ENCODE measurements at regions not wholly inside any gene's neighbourhood (a gene's known extent, or its start where the extent isn't known, plus 50 kb on each side); places are given as distances from the start of the nearest gene placed in this dataset.

DNA sequence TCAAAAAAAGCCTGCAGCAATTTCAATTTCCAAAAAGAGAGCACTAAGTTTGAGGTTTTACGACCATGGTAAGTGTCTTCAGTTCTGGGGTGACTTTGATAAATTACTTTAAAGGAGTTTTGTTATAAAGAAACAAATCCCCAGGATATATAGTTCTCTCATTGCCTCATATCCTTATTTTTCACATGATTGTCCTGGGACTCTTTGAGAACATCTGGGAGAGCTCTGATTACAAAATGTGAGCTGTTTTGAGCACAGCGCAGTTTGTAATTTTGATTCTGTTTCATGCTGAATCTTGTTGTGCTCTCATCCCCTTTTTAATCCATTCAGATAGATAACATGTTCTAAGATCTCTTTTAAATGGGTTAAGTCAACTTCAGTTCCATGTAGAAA, 67.7 kb upstream of the DCN start:
- TF ChIP-seq, protein P1, sequence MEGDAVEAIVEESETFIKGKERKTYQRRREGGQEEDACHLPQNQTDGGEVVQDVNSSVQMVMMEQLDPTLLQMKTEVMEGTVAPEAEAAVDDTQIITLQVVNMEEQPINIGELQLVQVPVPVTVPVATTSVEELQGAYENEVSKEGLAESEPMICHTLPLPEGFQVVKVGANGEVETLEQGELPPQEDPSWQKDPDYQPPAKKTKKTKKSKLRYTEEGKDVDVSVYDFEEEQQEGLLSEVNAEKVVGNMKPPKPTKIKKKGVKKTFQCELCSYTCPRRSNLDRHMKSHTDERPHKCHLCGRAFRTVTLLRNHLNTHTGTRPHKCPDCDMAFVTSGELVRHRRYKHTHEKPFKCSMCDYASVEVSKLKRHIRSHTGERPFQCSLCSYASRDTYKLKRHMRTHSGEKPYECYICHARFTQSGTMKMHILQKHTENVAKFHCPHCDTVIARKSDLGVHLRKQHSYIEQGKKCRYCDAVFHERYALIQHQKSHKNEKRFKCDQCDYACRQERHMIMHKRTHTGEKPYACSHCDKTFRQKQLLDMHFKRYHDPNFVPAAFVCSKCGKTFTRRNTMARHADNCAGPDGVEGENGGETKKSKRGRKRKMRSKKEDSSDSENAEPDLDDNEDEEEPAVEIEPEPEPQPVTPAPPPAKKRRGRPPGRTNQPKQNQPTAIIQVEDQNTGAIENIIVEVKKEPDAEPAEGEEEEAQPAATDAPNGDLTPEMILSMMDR (IDR thresholded peaks at IDR 0.05; ENCODE audit: poor library complexity), result no peak
- TF ChIP-seq EZH2phosphoT487 (IDR thresholded peaks at IDR 0.05; ENCODE audit: low read depth, severe bottlenecking, unreplicated experiment) (no peak), EZH2 (IDR thresholded peaks at IDR 0.05; ENCODE audit: borderline replicate concordance) (no peak)

All from hepatocyte (in vitro differentiated cells).